ENCODE measurements at regions not wholly inside any gene's neighbourhood (a gene's known extent, or its start where the extent isn't known, plus 50 kb on each side); places are given as distances from the start of the nearest gene placed in this dataset.

- no peak overlapping the region for H3K4me3 Mint-ChIP-seq
- H3K4me1 Mint-ChIP-seq, result no peaks in the 10 kb centered on the region
- H3K27me3 Mint-ChIP-seq, result peaks cover 60% of the 10 kb centered on the region
- ATAC-seq, result no peak
- no peak overlapping the region for H3K27ac Mint-ChIP-seq
- H3K9me3 ChIP-seq (ENCODE audit: control insufficient read depth, low read length, poor library complexity, severe bottlenecking), result no peaks in the 10 kb centered on the region
- no peak for DNase-seq
- peaks cover under 1% of the 10 kb centered on the region for H3K36me3 Mint-ChIP-seq (ENCODE audit: low read depth)
Observed at GRCh38 chr5:175238326-175238725, 205.7 kb downstream of the DRD1 start.

GRCh38 chr5:175236176-175236575 lies 207.8 kb downstream of the DRD1 start:
- peaks cover 2% of the 10 kb centered on the region for H3K36me3 Mint-ChIP-seq (ENCODE audit: low read depth)
- peaks cover 65% of the 10 kb centered on the region for H3K27me3 Mint-ChIP-seq
- no peak overlapping the region for H3K4me3 Mint-ChIP-seq
- no peak overlapping the region for H3K27ac Mint-ChIP-seq
- H3K4me1 Mint-ChIP-seq, result no peaks in the 10 kb centered on the region
- no peak for DNase-seq
- no peaks in the 10 kb centered on the region for H3K9me3 ChIP-seq (ENCODE audit: control insufficient read depth, low read length, poor library complexity, severe bottlenecking)
- ATAC-seq, result no peak

GRCh38 chr5:175235251-175235960 lies 208.6 kb downstream of the DRD1 start:
- peaks cover 2% of the 10 kb centered on the region for H3K36me3 Mint-ChIP-seq (ENCODE audit: low read depth)
- H3K27ac Mint-ChIP-seq, result no peak overlapping the region
- H3K27me3 Mint-ChIP-seq, result peaks cover 60% of the 10 kb centered on the region
- DNase-seq (no peak), ATAC-seq (no peak)
- H3K9me3 ChIP-seq (ENCODE audit: control insufficient read depth, low read length, poor library complexity, severe bottlenecking), result no peaks in the 10 kb centered on the region
- no peak overlapping the region for H3K4me3 Mint-ChIP-seq
- H3K4me1 Mint-ChIP-seq, result no peaks in the 10 kb centered on the region

GRCh38 chr5:175230299-175230698 lies 213.7 kb downstream of the DRD1 start:
- ATAC-seq (no peak), DNase-seq (no peak)
- Mint-ChIP-seq H3K4me3 (no peak overlapping the region), H3K4me1 (no peaks in the 10 kb centered on the region), H3K27ac (no peak overlapping the region), H3K36me3 (ENCODE audit: low read depth) (peaks cover 2% of the 10 kb centered on the region), H3K27me3 (peaks cover 25% of the 10 kb centered on the region)
- no peaks in the 10 kb centered on the region for H3K9me3 ChIP-seq (ENCODE audit: control insufficient read depth, low read length, poor library complexity, severe bottlenecking)

- H3K4me3 Mint-ChIP-seq, result no peak overlapping the region
- ATAC-seq (no peak), DNase-seq (no peak)
- H3K9me3 ChIP-seq (ENCODE audit: control insufficient read depth, low read length, poor library complexity, severe bottlenecking), result no peaks in the 10 kb centered on the region
- H3K27ac Mint-ChIP-seq, result no peak overlapping the region
- no peaks in the 10 kb centered on the region for H3K36me3 Mint-ChIP-seq (ENCODE audit: low read depth)
- H3K4me1 Mint-ChIP-seq, result no peaks in the 10 kb centered on the region
- peaks cover 12% of the 10 kb centered on the region for H3K27me3 Mint-ChIP-seq
Observed at GRCh38 chr5:175226506-175226905, 217.5 kb downstream of the DRD1 start.

- H3K9me3 ChIP-seq (ENCODE audit: control insufficient read depth, low read length, poor library complexity, severe bottlenecking), result no peaks in the 10 kb centered on the region
- no peak overlapping the region for H3K4me3 Mint-ChIP-seq
- no peak overlapping the region for H3K27ac Mint-ChIP-seq
- H3K4me1 Mint-ChIP-seq, result no peaks in the 10 kb centered on the region
- ATAC-seq (no peak), DNase-seq (no peak)
- H3K27me3 Mint-ChIP-seq, result peaks cover 30% of the 10 kb centered on the region
- H3K36me3 Mint-ChIP-seq (ENCODE audit: low read depth), result no peaks in the 10 kb centered on the region
Observed at GRCh38 chr5:175223291-175223690, 220.7 kb downstream of the DRD1 start.

- Mint-ChIP-seq H3K4me3 (no peak overlapping the region), H3K27ac (no peak overlapping the region), H3K36me3 (ENCODE audit: low read depth) (no peaks in the 10 kb centered on the region), H3K27me3 (peaks cover 30% of the 10 kb centered on the region), H3K4me1 (no peaks in the 10 kb centered on the region)
- DNase-seq (no peak), ATAC-seq (no peak)
- no peaks in the 10 kb centered on the region for H3K9me3 ChIP-seq (ENCODE audit: control insufficient read depth, low read length, poor library complexity, severe bottlenecking)
Observed at GRCh38 chr5:175222621-175223020, 221.4 kb downstream of the DRD1 start.

GRCh38 chr5:175220549-175220948 lies 223.4 kb downstream of the DRD1 start:
- no peak overlapping the region for H3K27ac Mint-ChIP-seq
- no peak overlapping the region for H3K4me3 Mint-ChIP-seq
- ATAC-seq (no peak), DNase-seq (no peak)
- no peaks in the 10 kb centered on the region for H3K36me3 Mint-ChIP-seq (ENCODE audit: low read depth)
- no peaks in the 10 kb centered on the region for H3K9me3 ChIP-seq (ENCODE audit: control insufficient read depth, low read length, poor library complexity, severe bottlenecking)
- H3K27me3 Mint-ChIP-seq, result peaks cover 42% of the 10 kb centered on the region
- H3K4me1 Mint-ChIP-seq, result no peaks in the 10 kb centered on the region

- DNase-seq, result no peak
- H3K36me3 Mint-ChIP-seq (ENCODE audit: low read depth), result no peaks in the 10 kb centered on the region
- ATAC-seq, result no peak
- H3K4me3 Mint-ChIP-seq, result no peak overlapping the region
- no peak overlapping the region for H3K27ac Mint-ChIP-seq
- H3K9me3 ChIP-seq (ENCODE audit: control insufficient read depth, low read length, poor library complexity, severe bottlenecking), result no peaks in the 10 kb centered on the region
- H3K27me3 Mint-ChIP-seq, result peaks cover 42% of the 10 kb centered on the region
- no peaks in the 10 kb centered on the region for H3K4me1 Mint-ChIP-seq
Observed at GRCh38 chr5:175219366-175219765, 224.6 kb downstream of the DRD1 start.

GRCh38 chr5:175216991-175217390 lies 227.0 kb downstream of the DRD1 start:
- H3K27me3 Mint-ChIP-seq, result peaks cover 42% of the 10 kb centered on the region
- H3K4me1 Mint-ChIP-seq, result no peaks in the 10 kb centered on the region
- ATAC-seq (no peak), DNase-seq (no peak)
- no peaks in the 10 kb centered on the region for H3K36me3 Mint-ChIP-seq (ENCODE audit: low read depth)
- H3K9me3 ChIP-seq (ENCODE audit: control insufficient read depth, low read length, poor library complexity, severe bottlenecking), result no peaks in the 10 kb centered on the region
- H3K4me3 Mint-ChIP-seq, result no peak overlapping the region
- H3K27ac Mint-ChIP-seq, result no peak overlapping the region

- H3K4me3 Mint-ChIP-seq, result no peak overlapping the region
- H3K36me3 Mint-ChIP-seq (ENCODE audit: low read depth), result no peaks in the 10 kb centered on the region
- DNase-seq (no peak), ATAC-seq (no peak)
- no peaks in the 10 kb centered on the region for H3K4me1 Mint-ChIP-seq
- peaks cover 35% of the 10 kb centered on the region for H3K27me3 Mint-ChIP-seq
- no peaks in the 10 kb centered on the region for H3K9me3 ChIP-seq (ENCODE audit: control insufficient read depth, low read length, poor library complexity, severe bottlenecking)
- no peak overlapping the region for H3K27ac Mint-ChIP-seq
Observed at GRCh38 chr5:175215906-175216305, 228.1 kb downstream of the DRD1 start.

- ATAC-seq (no peak), DNase-seq (no peak)
- no peak overlapping the region for H3K4me3 Mint-ChIP-seq
- H3K27ac Mint-ChIP-seq, result no peak overlapping the region
- H3K36me3 Mint-ChIP-seq (ENCODE audit: low read depth), result no peaks in the 10 kb centered on the region
- H3K4me1 Mint-ChIP-seq, result no peaks in the 10 kb centered on the region
- H3K9me3 ChIP-seq (ENCODE audit: control insufficient read depth, low read length, poor library complexity, severe bottlenecking), result no peaks in the 10 kb centered on the region
- peaks cover 19% of the 10 kb centered on the region for H3K27me3 Mint-ChIP-seq
Observed at GRCh38 chr5:175214152-175214551, 229.8 kb downstream of the DRD1 start.

- Mint-ChIP-seq H3K36me3 (ENCODE audit: low read depth) (no peaks in the 10 kb centered on the region), H3K27ac (no peak overlapping the region), H3K27me3 (peaks cover 31% of the 10 kb centered on the region), H3K4me1 (no peaks in the 10 kb centered on the region), H3K4me3 (no peak overlapping the region)
- no peak for ATAC-seq
- no peak for DNase-seq
- no peaks in the 10 kb centered on the region for H3K9me3 ChIP-seq (ENCODE audit: control insufficient read depth, low read length, poor library complexity, severe bottlenecking)
Observed at GRCh38 chr5:175211956-175212756, 231.8 kb downstream of the DRD1 start.
